ENCODE measurements at regions not wholly inside any gene's neighbourhood (a gene's known extent, or its start where the extent isn't known, plus 50 kb on each side); places are given as distances from the start of the nearest gene placed in this dataset.

DNA sequence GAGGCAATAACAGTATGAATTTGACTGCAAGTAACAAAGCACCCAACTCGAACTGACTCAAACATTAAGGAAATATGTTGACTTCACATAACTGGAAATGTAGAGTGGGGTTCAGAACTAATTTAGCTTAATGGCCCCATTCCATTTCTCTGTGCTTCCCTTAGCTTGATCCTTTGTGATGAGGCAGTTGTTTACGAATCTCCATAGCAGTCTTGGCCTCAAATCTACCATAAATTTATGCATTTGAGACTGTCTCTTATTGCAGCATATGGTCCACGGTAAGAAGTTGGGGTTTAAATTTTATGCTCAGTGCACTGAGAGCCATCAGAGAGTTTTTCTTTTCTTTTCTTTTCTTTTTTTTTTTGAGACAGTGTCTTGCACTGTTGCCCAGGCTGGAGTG lies 148.7 kb upstream of the POU1F1 start:
- H2AFZ ChIP-seq (ENCODE audit: low read length) = no peak overlapping the region
- no peak overlapping the region for H3K9ac ChIP-seq (ENCODE audit: low read length)
- H3K4me1 ChIP-seq (ENCODE audit: low read length) = no peaks in the 10 kb centered on the region
- no peak overlapping the region for H3K4me2 ChIP-seq (ENCODE audit: low read depth, low read length)
- H3K36me3 ChIP-seq (replicated peaks; ENCODE audit: insufficient read depth, low read length) = no peaks in the 10 kb centered on the region
- no peaks in the 10 kb centered on the region for H3K79me2 ChIP-seq (ENCODE audit: low read length)
- H3K9me2 ChIP-seq (replicated peaks; ENCODE audit: insufficient read depth, low read length) = no peaks in the 10 kb centered on the region
- TF ChIP-seq EZH2 (optimal IDR thresholded peaks at IDR 0.05; ENCODE audit: low read depth, low read length) (no peak), CTCF (IDR thresholded peaks at IDR 0.05; ENCODE audit: low read length) (no peak), EZH2phosphoT487 (IDR thresholded peaks at IDR 0.05; ENCODE audit: low read length) (no peak)
- no peaks in the 10 kb centered on the region for H3K9me3 ChIP-seq (replicated peaks; ENCODE audit: insufficient read depth, low read length)
- H3F3A ChIP-seq (ENCODE audit: insufficient read depth, low read length) = no peaks in the 10 kb centered on the region
- no peaks in the 10 kb centered on the region for H4K20me1 ChIP-seq (ENCODE audit: insufficient read depth, low read length)
- no peak overlapping the region for H3K4me3 ChIP-seq (ENCODE audit: low read length)
- H3K27me3 ChIP-seq (replicated peaks; ENCODE audit: insufficient read depth, low read length) = no peaks in the 10 kb centered on the region
- H3K27ac ChIP-seq (ENCODE audit: low read length) = no peak overlapping the region
- no peak for DNase-seq

DNA sequence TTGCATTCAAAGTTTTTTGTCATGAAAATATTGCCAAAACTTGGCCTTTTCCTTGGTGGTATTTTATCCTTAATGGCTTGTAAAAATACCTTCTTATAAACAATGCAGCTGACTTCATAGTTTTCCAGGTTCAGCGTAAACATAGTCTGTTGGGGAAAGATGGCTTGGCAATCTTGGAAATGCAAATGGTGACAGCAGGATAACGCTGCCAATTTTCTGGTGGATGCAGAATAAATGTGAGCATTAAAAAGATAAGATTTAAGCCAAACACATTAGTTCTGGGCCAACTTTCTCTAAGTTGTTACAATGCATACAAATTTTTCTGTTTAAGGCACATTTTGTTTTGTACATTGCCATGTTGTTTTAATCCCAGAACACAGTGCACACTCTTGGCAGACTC lies 147.0 kb upstream of the POU1F1 start:
- TF ChIP-seq EZH2phosphoT487 (IDR thresholded peaks at IDR 0.05; ENCODE audit: low read length) (no peak), EZH2 (optimal IDR thresholded peaks at IDR 0.05; ENCODE audit: low read depth, low read length) (no peak), CTCF (IDR thresholded peaks at IDR 0.05; ENCODE audit: low read length) (no peak)
- H3F3A ChIP-seq (ENCODE audit: insufficient read depth, low read length) = no peaks in the 10 kb centered on the region
- H3K4me2 ChIP-seq (ENCODE audit: low read depth, low read length) = no peak overlapping the region
- H3K27me3 ChIP-seq (replicated peaks; ENCODE audit: insufficient read depth, low read length) = no peaks in the 10 kb centered on the region
- no peak overlapping the region for H2AFZ ChIP-seq (ENCODE audit: low read length)
- no peaks in the 10 kb centered on the region for H3K4me1 ChIP-seq (ENCODE audit: low read length)
- H3K27ac ChIP-seq (ENCODE audit: low read length) = no peak overlapping the region
- no peaks in the 10 kb centered on the region for H3K36me3 ChIP-seq (replicated peaks; ENCODE audit: insufficient read depth, low read length)
- no peaks in the 10 kb centered on the region for H3K79me2 ChIP-seq (ENCODE audit: low read length)
- DNase-seq = no peak
- H3K9me3 ChIP-seq (replicated peaks; ENCODE audit: insufficient read depth, low read length) = no peaks in the 10 kb centered on the region
- H3K9ac ChIP-seq (ENCODE audit: low read length) = no peak overlapping the region
- H4K20me1 ChIP-seq (ENCODE audit: insufficient read depth, low read length) = no peaks in the 10 kb centered on the region
- no peak overlapping the region for H3K4me3 ChIP-seq (ENCODE audit: low read length)
- H3K9me2 ChIP-seq (replicated peaks; ENCODE audit: insufficient read depth, low read length) = no peaks in the 10 kb centered on the region

GRCh38 chr3:87422333-87422732 lies 145.9 kb upstream of the POU1F1 start:
- no peaks in the 10 kb centered on the region for H3K27me3 ChIP-seq (replicated peaks; ENCODE audit: insufficient read depth, low read length)
- no peak overlapping the region for H3K9ac ChIP-seq (ENCODE audit: low read length)
- no peaks in the 10 kb centered on the region for H3F3A ChIP-seq (ENCODE audit: insufficient read depth, low read length)
- no peaks in the 10 kb centered on the region for H3K9me3 ChIP-seq (replicated peaks; ENCODE audit: insufficient read depth, low read length)
- TF ChIP-seq EZH2 (optimal IDR thresholded peaks at IDR 0.05; ENCODE audit: low read depth, low read length) = no peak
- TF ChIP-seq CTCF (IDR thresholded peaks at IDR 0.05; ENCODE audit: low read length) = no peak
- TF ChIP-seq EZH2phosphoT487 (IDR thresholded peaks at IDR 0.05; ENCODE audit: low read length) = no peak
- H3K9me2 ChIP-seq (replicated peaks; ENCODE audit: insufficient read depth, low read length) = no peaks in the 10 kb centered on the region
- no peak for DNase-seq
- H3K4me1 ChIP-seq (ENCODE audit: low read length) = no peaks in the 10 kb centered on the region
- no peaks in the 10 kb centered on the region for H4K20me1 ChIP-seq (ENCODE audit: insufficient read depth, low read length)
- no peak overlapping the region for H3K27ac ChIP-seq (ENCODE audit: low read length)
- H3K36me3 ChIP-seq (replicated peaks; ENCODE audit: insufficient read depth, low read length) = no peaks in the 10 kb centered on the region
- H2AFZ ChIP-seq (ENCODE audit: low read length) = no peak overlapping the region
- no peak overlapping the region for H3K4me2 ChIP-seq (ENCODE audit: low read depth, low read length)
- no peaks in the 10 kb centered on the region for H3K79me2 ChIP-seq (ENCODE audit: low read length)
- H3K4me3 ChIP-seq (ENCODE audit: low read length) = no peak overlapping the region
